CD14-positive monocyte (primary cell): ENCODE measurements at regions not wholly inside any gene's neighbourhood (a gene's known extent, or its start where the extent isn't known, plus 50 kb on each side); places are given as distances from the start of the nearest gene placed in this dataset.
A peak's percentile ranks its signal among the peaks of the same experiment; 100 is the strongest.

Experiments
- DNase-seq, 3 donors: peaks; one replicate each; pipeline ENCODE4 v3.0.0-alpha.2; 2011 to 2022
- H2AFZ ChIP-seq: 2 replicates; pipeline ENCODE4 v1.6.0; 2012; ENCODE audit warnings: mild to moderate bottlenecking, low read depth, low read length, inconsistent platforms; ENCODE audit not compliant: insufficient read depth, poor library complexity, severe bottlenecking
- H3K27ac ChIP-seq, 2 donors: 1 replicate in 1 of 2; 2 replicates in 1 of 2; pipeline ENCODE4 v1.5.1; 2012 to 2013; ENCODE audit warnings: low read length in 2 of 2, control low read depth in 1 of 2, inconsistent platforms in 1 of 2, low read depth in 1 of 2, mild to moderate bottlenecking in 1 of 2
- H3K27me3 ChIP-seq, 2 donors: one replicate each; pipeline versions ENCODE4 v1.6.0 to v1.6.1; 2011 to 2013; ENCODE audit warnings: low read length in 2 of 2; ENCODE audit not compliant: control insufficient read depth in 2 of 2, insufficient read depth in 2 of 2
- H3K36me3 ChIP-seq, 2 donors: replicated peaks in 1 of 2; 1 replicate in 1 of 2; 2 replicates in 1 of 2; pipeline versions ENCODE4 v1.5.1 to v1.6.1; 2012 to 2013; ENCODE audit warnings: low read length in 2 of 2, control low read depth in 1 of 2, inconsistent platforms in 1 of 2, mild to moderate bottlenecking in 1 of 2; ENCODE audit not compliant: insufficient read depth in 2 of 2, control insufficient read depth in 1 of 2
- H3K4me1 ChIP-seq, 2 donors: 1 replicate in 1 of 2; 2 replicates in 1 of 2; pipeline versions ENCODE4 v1.5.1 to v1.6.1; 2012 to 2013; ENCODE audit warnings: low read length in 2 of 2, control low read depth in 1 of 2, inconsistent platforms in 1 of 2, mild to moderate bottlenecking in 1 of 2, moderate library complexity in 1 of 2; ENCODE audit not compliant: insufficient read depth in 2 of 2, control insufficient read depth in 1 of 2
- H3K4me2 ChIP-seq: replicated peaks from 2 replicates; pipeline ENCODE3; 2012; ENCODE audit warnings: low read length, moderate library complexity, mild to moderate bottlenecking; ENCODE audit not compliant: poor library complexity, severe bottlenecking; ENCODE audit errors: extremely low read depth
- H3K4me3 ChIP-seq, 3 experiments: fragments of 200-600 bp in 1 of 3; sonication (generic) in 1 of 3; replicated peaks in 1 of 3; 1 replicate in 2 of 3; 2 replicates in 1 of 3; pipeline ENCODE4 v1.5.1; 2011 to 2013; ENCODE audit warnings: low read length in 3 of 3, mild to moderate bottlenecking in 3 of 3, control low read depth in 2 of 3, low read depth in 2 of 3, inconsistent platforms in 1 of 3, moderate library complexity in 1 of 3
- H3K79me2 ChIP-seq: 2 replicates; pipeline ENCODE4 v1.6.0; 2012; ENCODE audit warnings: mild to moderate bottlenecking, control low read depth, inconsistent platforms, low read length, moderate library complexity; ENCODE audit not compliant: insufficient read depth
- H3K9ac ChIP-seq: 2 replicates; pipeline ENCODE4 v1.6.0; 2017; ENCODE audit warnings: low read length, mild to moderate bottlenecking; ENCODE audit not compliant: insufficient read depth, poor library complexity, severe bottlenecking
- H3K9me3 ChIP-seq, 2 donors: replicated peaks in 1 of 2; 1 replicate in 1 of 2; 2 replicates in 1 of 2; pipeline versions ENCODE4 v1.5.1 to v1.6.1; 2012 to 2013; ENCODE audit warnings: low read length in 2 of 2, control low read depth in 1 of 2; ENCODE audit not compliant: control insufficient read depth in 1 of 2, insufficient read depth in 1 of 2
- H4K20me1 ChIP-seq: 2 replicates; pipeline ENCODE4 v1.6.0; 2012; ENCODE audit warnings: mild to moderate bottlenecking, low read length, control low read depth, moderate library complexity; ENCODE audit not compliant: insufficient read depth
- H3K27ac Mint-ChIP-seq, 7 donors: one replicate each; pipeline ENCODE4 v1.8.0; 2020; ENCODE audit warnings: mild to moderate bottlenecking in 7 of 7, mixed read lengths in 7 of 7, moderate library complexity in 6 of 7, inconsistent platforms in 2 of 7
- H3K27me3 Mint-ChIP-seq, 3 donors: one replicate each; pipeline ENCODE4 v1.8.0; 2021 to 2022; ENCODE audit warnings: low read depth in 3 of 3, mild to moderate bottlenecking in 3 of 3, mixed read lengths in 3 of 3, moderate library complexity in 3 of 3, inconsistent platforms in 1 of 3
- H3K36me3 Mint-ChIP-seq, 2 donors: one replicate each; pipeline ENCODE4 v1.8.0; 2020; ENCODE audit warnings: mixed read lengths in 2 of 2, inconsistent platforms in 1 of 2, mild to moderate bottlenecking in 1 of 2
- H3K4me1 Mint-ChIP-seq: one replicate; pipeline ENCODE4 v1.8.0; 2020; ENCODE audit warnings: mild to moderate bottlenecking, mixed read lengths
- H3K4me3 Mint-ChIP-seq, 2 donors: one replicate each; pipeline ENCODE4 v1.8.0; 2020; ENCODE audit warnings: mild to moderate bottlenecking in 2 of 2, mixed read lengths in 2 of 2, moderate library complexity in 1 of 2
- H3K9me3 Mint-ChIP-seq, 7 donors: one replicate each; pipeline ENCODE4 v1.8.0; 2020 to 2022; ENCODE audit warnings: mixed read lengths in 7 of 7, mild to moderate bottlenecking in 6 of 7, moderate library complexity in 6 of 7, inconsistent platforms in 2 of 7
- WGBS: methylation state at CpG from one replicate; pipeline ENCODE4 v1.1.5; 2013; ENCODE audit warnings: missing lambda C conversion rate; ENCODE audit not compliant: insufficient coverage; 5-methylcytosine and 5-hydroxymethylcytosine counted together
- intact Hi-C, 2 donors: fragments of 100-400 bp; cut with micrococcal nuclease; formaldehyde crosslinking; loops; one replicate each; pipeline versions ENCODE4 v1.15.0 to v1.15.1; 2023
- TF ChIP-seq, protein P1 (sequence below): fragments of 200-600 bp; IDR thresholded peaks from one replicate; pipeline ENCODE4 v1.8.0; 2022; ENCODE audit warnings: antibody characterized with exemption, mild to moderate bottlenecking

- Mint-ChIP-seq H3K4me3 (no peak overlapping the region), H3K27ac (no peak overlapping the region), H3K36me3 (peaks cover 0 to 6% of the 10 kb centered on the region in 2 donors), H3K27me3 (peaks cover 0 to 1% (median 0%) of the 10 kb centered on the region in 3 donors), H3K9me3 (peaks cover 0 to 9% (median 4%) of the 10 kb centered on the region in 7 donors), H3K4me1 (peaks cover 38% of the 10 kb centered on the region)
- Histone ChIP-seq H3K36me3 (no peaks in the 10 kb centered on the region), H3K4me1 (peaks cover 38% of the 10 kb centered on the region in 2 donors), H3K4me2 (no peak overlapping the region), H2AFZ (no peak overlapping the region), H3K27ac (no peak overlapping the region), H3K9ac (no peak overlapping the region), H3K4me3 (no peak overlapping the region), H3K9me3 (peaks cover 0 to 8% of the 10 kb centered on the region in 2 donors), H3K27me3 (no peaks in the 10 kb centered on the region), H4K20me1 (no peaks in the 10 kb centered on the region), H3K79me2 (no peaks in the 10 kb centered on the region)
- intact Hi-C loops: no loop called here
- WGBS: 100% methylated on average over 1 of the region's 2 CpGs
- DNase-seq: no peak
- TF ChIP-seq, protein P1, sequence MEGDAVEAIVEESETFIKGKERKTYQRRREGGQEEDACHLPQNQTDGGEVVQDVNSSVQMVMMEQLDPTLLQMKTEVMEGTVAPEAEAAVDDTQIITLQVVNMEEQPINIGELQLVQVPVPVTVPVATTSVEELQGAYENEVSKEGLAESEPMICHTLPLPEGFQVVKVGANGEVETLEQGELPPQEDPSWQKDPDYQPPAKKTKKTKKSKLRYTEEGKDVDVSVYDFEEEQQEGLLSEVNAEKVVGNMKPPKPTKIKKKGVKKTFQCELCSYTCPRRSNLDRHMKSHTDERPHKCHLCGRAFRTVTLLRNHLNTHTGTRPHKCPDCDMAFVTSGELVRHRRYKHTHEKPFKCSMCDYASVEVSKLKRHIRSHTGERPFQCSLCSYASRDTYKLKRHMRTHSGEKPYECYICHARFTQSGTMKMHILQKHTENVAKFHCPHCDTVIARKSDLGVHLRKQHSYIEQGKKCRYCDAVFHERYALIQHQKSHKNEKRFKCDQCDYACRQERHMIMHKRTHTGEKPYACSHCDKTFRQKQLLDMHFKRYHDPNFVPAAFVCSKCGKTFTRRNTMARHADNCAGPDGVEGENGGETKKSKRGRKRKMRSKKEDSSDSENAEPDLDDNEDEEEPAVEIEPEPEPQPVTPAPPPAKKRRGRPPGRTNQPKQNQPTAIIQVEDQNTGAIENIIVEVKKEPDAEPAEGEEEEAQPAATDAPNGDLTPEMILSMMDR: no peak
These were observed 80.4 kb downstream of the EDNRB start for GRCh38 chr13:77838271-77838670.

DNA sequence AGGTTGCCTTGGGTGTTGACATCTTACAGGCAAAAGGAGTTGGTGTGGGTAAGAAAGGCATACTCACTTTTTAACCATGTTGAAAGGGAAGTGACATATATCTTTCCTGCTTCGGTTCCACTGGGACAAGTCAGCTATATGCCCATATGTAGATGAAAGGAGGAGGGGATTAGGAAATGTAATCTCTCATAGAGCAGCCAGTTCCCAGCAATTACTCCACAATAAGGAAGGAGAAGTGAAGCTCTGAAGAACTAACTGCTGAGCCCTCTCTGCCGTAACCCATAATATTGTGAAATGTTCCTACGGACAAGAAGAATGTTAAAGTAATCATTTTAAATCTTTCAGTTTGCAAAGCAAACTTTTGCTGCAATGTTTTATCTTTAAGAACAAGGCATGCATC lies 82.2 kb downstream of the EDNRB start:
- Histone ChIP-seq H3K4me1 (peaks cover 53 to 57% of the 10 kb centered on the region in 2 donors), H3K27ac (peak overlapping the region; percentile 62 to 82), H3K36me3 (no peaks in the 10 kb centered on the region), H3K27me3 (no peaks in the 10 kb centered on the region), H2AFZ (no peak overlapping the region), H3K9ac (no peak overlapping the region), H3K9me3 (peaks cover 0 to 8% of the 10 kb centered on the region in 2 donors), H3K4me2 (peak overlapping the region; percentile 37), H3K79me2 (no peaks in the 10 kb centered on the region), H3K4me3 (peak overlapping the region in 2 of 3 experiments; percentile 4 to 44), H4K20me1 (no peaks in the 10 kb centered on the region)
- DNase-seq: peak; percentile 75 to 94 (median 91)
- peaks cover 0 to 9% (median 4%) of the 10 kb centered on the region in 7 donors for H3K9me3 Mint-ChIP-seq
- TF ChIP-seq, protein P1: no peak
- intact Hi-C loops: no loop called here
- H3K36me3 Mint-ChIP-seq: peaks cover 0 to 6% of the 10 kb centered on the region in 2 donors
- H3K4me1 Mint-ChIP-seq: peaks cover 53% of the 10 kb centered on the region
- peak overlapping the region; percentile 89 to 97 (median 95) for H3K27ac Mint-ChIP-seq
- no peaks in the 10 kb centered on the region for H3K27me3 Mint-ChIP-seq
- no CpG with 5 or more reads among the region's 3 CpGs for WGBS
- peak overlapping the region; percentile 31 to 56 for H3K4me3 Mint-ChIP-seq
